ENCODE measurements at regions not wholly inside any gene's neighbourhood (a gene's known extent, or its start where the extent isn't known, plus 50 kb on each side); places are given as distances from the start of the nearest gene placed in this dataset.

GRCh38 chr15:70251246-70251990 is 153.7 kb upstream of the TLE3 start:
- Histone ChIP-seq H3K4me3 (ENCODE audit: insufficient read depth, low read depth, low read length) (no peak overlapping the region), H2BK5ac (ENCODE audit: low read depth, low read length, poor library complexity, severe bottlenecking) (no peak overlapping the region), H3K4me2 (ENCODE audit: low read depth, low read length) (no peak overlapping the region), H3K9ac (ENCODE audit: low read depth, low read length) (no peak overlapping the region), H3K36me3 (ENCODE audit: control insufficient read depth, insufficient read depth, low read length) (no peaks in the 10 kb centered on the region), H4K20me1 (ENCODE audit: insufficient read depth, low read length) (no peaks in the 10 kb centered on the region), H3K9me3 (ENCODE audit: control insufficient read depth, insufficient read depth, low read length) (no peaks in the 10 kb centered on the region), H4K8ac (ENCODE audit: low read depth in 2 of 2, low read length in 2 of 2) (no peak overlapping the region), H3K27ac (ENCODE audit: insufficient read depth, low read length) (no peak overlapping the region), H2BK120ac (ENCODE audit: low read depth, low read length) (no peak overlapping the region), H3K4ac (ENCODE audit: low read depth, low read length) (no peak overlapping the region), H3K23ac (ENCODE audit: low read depth, low read length) (no peak overlapping the region), H3K9me1 (ENCODE audit: insufficient read depth, low read length) (no peaks in the 10 kb centered on the region; the same call in 1 of the 2 replicates), H3K27me3 (ENCODE audit: control insufficient read depth, insufficient read depth, low read length) (peaks cover 40% of the 10 kb centered on the region; the same call in 1 of the 2 replicates), H2AK5ac (ENCODE audit: low read depth, low read length) (no peak overlapping the region), H3K4me1 (ENCODE audit: control insufficient read depth, insufficient read depth, low read length) (no peaks in the 10 kb centered on the region), H3K56ac (ENCODE audit: extremely low read depth, insufficient read depth, low read length) (no peak overlapping the region), H2BK20ac (ENCODE audit: low read depth, low read length) (no peak overlapping the region), H3K18ac (ENCODE audit: low read depth, low read length) (no peak overlapping the region), H2AFZ (replicated peaks; ENCODE audit: low read length, poor library complexity) (no peak overlapping the region), H4K91ac (ENCODE audit: insufficient read depth, low read depth, low read length) (no peak overlapping the region), H4K5ac (ENCODE audit: low read depth, low read length) (no peak overlapping the region), H3K79me1 (ENCODE audit: low read depth in 1 of 2, low read length in 2 of 2) (no peaks in the 10 kb centered on the region), H2BK15ac (ENCODE audit: low read depth, low read length) (no peak overlapping the region), H3K14ac (replicated peaks; ENCODE audit: low read depth, low read length) (no peak overlapping the region), H2AK9ac (replicated peaks; ENCODE audit: low read depth, low read length, poor library complexity) (no peak overlapping the region)
- POLR2A ChIA-PET (ENCODE audit: unreplicated experiment), result no interaction called here
- DNase-seq (no peak), ATAC-seq (ENCODE audit: low read depth) (no peak)
- WGBS, 2 experiments (ENCODE audit: extremely low coverage in 2 of 2, insufficient read length in 1 of 2), result 91% methylated on average over 5 of the region's 11 CpGs; no CpG with 5 or more reads in 1 of the 2 experiments
- in situ Hi-C loops (cut with MboI; ENCODE audit: low sequenced_read_pairs) (no loop called here), dilution Hi-C loops (cut with HindIII; ENCODE audit: low sequenced_read_pairs, unreplicated experiment) (no loop called here), intact Hi-C loops (cut with micrococcal nuclease) (no loop called here)
- no TSS peak for BruUV-seq (replicated peaks)
- TF ChIP-seq MXI1 (IDR thresholded peaks at IDR 0.05; ENCODE audit: borderline replicate concordance, low read depth, low read length), result no peak
- no peak for TF ChIP-seq MAZ (IDR thresholded peaks at IDR 0.05; ENCODE audit: borderline replicate concordance, low read depth, low read length)
- TF ChIP-seq CEBPB (IDR thresholded peaks at IDR 0.05; ENCODE audit: low read depth, low read length), result no peak
- no peak for TF ChIP-seq CTCF (conservative IDR thresholded peaks at IDR 0.05; ENCODE audit: low read depth, low read length)
- TF ChIP-seq RAD21 (IDR thresholded peaks at IDR 0.05; ENCODE audit: low read length), result no peak
- no peak for TF ChIP-seq NFE2L2 (IDR thresholded peaks at IDR 0.05; ENCODE audit: low read depth, low read length)
- TF ChIP-seq USF2 (IDR thresholded peaks at IDR 0.05; ENCODE audit: low read depth, low read length), result no peak
- CTCF ChIA-PET, result no interaction called here
